Stomach (tissue), 4 donors: ENCODE measurements at regions not wholly inside any gene's neighbourhood (a gene's known extent, or its start where the extent isn't known, plus 50 kb on each side); places are given as distances from the start of the nearest gene placed in this dataset.
"Not testable (repeated sequence)": the region's sequence is repeated elsewhere in the genome, so short reads cannot be mapped to it uniquely, and the experiment has no call there.

Experiments used
- CTCF ChIP-seq, 7 experiments: fragments of 450-650 bp in 4 of 7; fragments of 200-600 bp in 3 of 7; sonication (generic) in 3 of 7; IDR thresholded peaks; one replicate each; pipeline ENCODE4 v1.5.1; 2016 to 2019; ENCODE audit warnings: antibody characterized with exemption in 7 of 7, control low read depth in 2 of 7, mild to moderate bottlenecking in 1 of 7
- POLR2A ChIP-seq, 4 donors: fragments of 450-650 bp; IDR thresholded peaks; one replicate each; pipeline ENCODE4 v1.6.1; 2016; ENCODE audit warnings: antibody characterized with exemption in 4 of 4, control low read depth in 2 of 4, mild to moderate bottlenecking in 1 of 4, moderate library complexity in 1 of 4

GRCh38 chr2:131990751-131991150 is 171.0 kb downstream of the ANKRD30BL start:
- not testable (repeated sequence) for TF ChIP-seq CTCF, POLR2A (IDR thresholded peaks at IDR 0.05)
